GM12873 (cell line): ENCODE measurements at regions not wholly inside any gene's neighbourhood (a gene's known extent, or its start where the extent isn't known, plus 50 kb on each side); places are given as distances from the start of the nearest gene placed in this dataset.

ENCODE experiments used
- TF ChIP-seq, protein P1 (sequence below): IDR thresholded peaks from 2 replicates; pipeline ENCODE4 v1.5.1; 2012; ENCODE audit warnings: low read depth, mild to moderate bottlenecking, moderate library complexity, low read length, control low read depth; ENCODE audit not compliant: insufficient read depth; ENCODE audit errors: missing control alignments

DNA sequence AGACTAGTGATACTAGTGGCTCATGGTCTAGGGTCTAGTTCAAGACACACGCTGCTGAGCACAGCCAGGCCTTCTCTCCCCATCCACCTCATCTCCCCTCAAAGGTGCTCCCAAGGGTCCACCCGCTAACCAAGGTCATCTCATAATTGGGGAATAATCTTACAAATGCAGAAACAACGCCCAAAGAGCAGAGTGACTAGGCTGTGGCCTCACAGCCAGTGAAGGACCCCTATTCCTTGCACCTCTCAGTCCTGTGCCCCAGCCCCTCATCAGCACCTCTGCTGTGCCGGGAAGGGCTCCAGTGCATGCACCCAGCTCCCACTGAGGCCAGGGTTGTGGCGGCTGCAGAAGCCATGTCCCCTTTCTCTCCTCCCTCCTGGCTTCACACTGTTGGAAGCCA is 286.9 kb downstream of the UACA start:
- TF ChIP-seq, protein P1, sequence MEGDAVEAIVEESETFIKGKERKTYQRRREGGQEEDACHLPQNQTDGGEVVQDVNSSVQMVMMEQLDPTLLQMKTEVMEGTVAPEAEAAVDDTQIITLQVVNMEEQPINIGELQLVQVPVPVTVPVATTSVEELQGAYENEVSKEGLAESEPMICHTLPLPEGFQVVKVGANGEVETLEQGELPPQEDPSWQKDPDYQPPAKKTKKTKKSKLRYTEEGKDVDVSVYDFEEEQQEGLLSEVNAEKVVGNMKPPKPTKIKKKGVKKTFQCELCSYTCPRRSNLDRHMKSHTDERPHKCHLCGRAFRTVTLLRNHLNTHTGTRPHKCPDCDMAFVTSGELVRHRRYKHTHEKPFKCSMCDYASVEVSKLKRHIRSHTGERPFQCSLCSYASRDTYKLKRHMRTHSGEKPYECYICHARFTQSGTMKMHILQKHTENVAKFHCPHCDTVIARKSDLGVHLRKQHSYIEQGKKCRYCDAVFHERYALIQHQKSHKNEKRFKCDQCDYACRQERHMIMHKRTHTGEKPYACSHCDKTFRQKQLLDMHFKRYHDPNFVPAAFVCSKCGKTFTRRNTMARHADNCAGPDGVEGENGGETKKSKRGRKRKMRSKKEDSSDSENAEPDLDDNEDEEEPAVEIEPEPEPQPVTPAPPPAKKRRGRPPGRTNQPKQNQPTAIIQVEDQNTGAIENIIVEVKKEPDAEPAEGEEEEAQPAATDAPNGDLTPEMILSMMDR = no peak

DNA sequence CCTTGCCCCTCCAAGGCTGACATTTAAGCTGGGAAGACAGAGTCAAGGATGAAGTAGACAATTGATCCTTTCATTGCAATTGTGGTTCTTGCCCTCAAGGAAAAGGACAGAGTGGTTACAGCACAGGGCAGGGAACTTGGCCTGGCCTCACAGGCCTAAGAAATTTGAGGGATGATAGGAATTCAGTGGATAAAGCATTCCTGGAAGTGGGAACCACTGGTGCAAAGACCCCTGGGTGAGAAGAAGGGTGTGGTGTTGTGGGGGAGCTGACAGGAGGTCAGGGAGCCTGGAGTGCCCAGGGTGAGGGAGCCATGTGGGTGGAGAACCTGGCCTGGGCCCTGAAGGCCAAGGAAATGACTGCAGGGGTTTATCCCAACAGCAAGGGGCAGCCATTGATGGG is 287.4 kb downstream of the UACA start:
- TF ChIP-seq, protein P1 = no peak

DNA sequence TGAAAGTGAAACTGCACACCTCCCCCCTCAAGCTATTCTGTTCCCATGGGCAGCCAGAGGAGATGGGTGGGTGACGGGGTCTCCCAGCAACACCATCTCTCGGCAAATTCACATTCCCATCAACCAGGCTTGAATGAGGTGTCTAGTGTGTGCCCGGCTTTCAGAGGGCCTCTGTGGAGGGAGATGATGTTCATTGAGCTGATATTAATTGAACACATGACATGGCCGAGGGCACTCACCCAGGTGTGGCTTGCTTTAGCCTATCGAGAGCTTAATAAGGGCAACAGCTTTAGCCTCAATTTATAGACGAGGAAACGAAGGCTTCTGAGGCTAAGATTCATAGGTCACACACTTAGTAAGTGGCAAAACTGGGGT is 288.0 kb downstream of the UACA start:
- TF ChIP-seq, protein P1 = no peak

DNA sequence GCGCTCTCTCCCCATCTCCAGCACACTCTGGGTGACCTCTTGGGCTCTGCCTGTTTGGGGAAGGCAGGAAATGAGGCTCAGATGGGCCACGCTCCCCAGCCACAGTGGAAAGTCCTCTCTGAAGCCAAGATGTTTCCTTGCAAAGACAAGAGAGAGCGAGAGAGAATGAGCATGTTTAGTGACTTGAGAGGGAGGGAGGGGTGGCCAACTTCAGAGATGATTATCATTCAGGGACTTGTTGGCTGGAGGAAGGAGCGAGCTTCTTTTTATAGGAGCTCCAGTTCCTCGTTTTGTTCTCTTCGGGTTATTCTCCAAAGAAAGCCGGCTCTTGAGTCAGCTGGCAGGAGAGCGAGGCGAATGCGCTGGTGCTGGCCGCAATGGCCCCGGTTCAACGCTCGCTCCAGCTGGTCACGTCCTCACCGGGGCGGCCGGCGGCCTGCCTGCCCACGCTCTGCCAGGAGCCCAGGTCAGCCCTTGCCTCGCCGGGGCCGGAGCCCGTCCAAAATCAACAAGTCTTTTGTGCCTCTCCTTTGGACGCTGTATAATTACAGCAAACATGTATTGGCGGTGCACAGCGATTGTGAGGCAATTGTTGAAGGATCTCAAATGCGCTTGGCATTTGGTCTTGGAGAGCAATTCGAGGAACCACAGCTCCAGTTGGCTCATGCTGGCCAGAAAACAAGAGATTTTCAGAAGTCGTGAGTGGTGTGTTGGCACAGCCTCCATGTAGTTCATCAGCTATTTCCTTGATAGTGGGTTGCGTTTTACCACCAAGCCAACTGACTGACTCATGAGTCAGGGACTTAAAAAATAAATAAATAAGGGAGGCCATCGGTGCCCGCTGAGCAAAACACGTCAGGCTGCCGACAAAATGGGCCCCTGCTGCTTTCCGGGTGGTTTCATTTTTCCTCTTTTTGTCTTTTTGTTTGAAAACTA is 288.6 kb downstream of the UACA start:
- TF ChIP-seq, protein P1 = no peak

DNA sequence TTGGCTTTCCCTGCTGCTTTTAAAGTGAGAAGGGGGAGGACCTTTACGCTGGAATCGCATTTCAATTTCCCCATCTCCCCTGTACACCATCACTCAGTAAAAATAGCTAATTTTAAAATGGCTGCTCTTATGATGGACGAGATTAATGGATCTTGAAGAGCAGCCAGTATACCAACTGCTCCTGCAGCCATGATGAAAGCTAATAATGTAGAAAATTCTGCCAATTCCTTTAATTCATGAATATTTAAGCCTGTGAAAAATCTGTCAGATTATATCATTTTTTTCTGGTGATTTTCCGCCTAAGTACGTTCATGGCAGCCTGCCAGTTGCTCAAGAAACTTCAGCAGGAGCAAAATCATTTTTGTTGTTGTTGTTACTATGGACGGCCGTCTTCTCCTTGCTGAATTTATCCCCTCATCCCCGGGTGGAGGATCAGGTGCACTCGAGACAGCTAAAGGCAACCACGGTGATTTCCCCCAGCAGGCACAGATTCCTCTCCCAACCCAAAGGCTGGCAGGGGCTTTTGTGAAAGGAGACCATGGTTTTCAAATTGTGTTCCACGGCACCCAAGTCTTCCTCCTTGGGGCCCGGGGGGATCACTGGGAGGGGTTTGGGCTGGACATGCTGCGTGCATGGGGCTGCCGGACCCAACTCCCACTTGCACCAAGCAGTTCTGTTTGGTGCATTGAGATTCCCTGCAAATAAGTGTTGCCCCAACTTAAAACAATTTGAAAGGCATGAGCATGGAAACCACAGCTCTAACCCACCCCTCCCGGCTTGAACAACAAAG is 289.6 kb downstream of the UACA start:
- TF ChIP-seq, protein P1 = no peak

DNA sequence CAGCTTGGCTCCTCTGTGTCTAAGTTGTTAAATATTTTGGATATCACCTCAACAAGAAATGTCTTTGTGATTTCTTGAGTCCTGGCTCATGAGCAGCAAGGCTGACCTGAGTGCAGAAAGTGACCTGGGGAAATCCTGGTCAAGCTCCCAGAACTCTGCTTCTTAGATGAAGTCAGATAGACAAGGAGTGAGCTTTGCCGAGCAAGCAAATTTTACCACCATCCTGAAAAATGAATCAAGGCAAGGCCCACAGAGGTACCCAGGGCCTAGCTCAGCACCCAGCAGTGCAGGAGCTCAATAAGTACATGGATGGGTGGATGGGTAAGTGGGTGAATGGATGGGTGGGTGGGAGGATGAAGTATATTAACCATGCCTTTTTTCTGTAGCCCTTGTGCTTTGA is 291.8 kb downstream of the UACA start:
- TF ChIP-seq, protein P1 = no peak

DNA sequence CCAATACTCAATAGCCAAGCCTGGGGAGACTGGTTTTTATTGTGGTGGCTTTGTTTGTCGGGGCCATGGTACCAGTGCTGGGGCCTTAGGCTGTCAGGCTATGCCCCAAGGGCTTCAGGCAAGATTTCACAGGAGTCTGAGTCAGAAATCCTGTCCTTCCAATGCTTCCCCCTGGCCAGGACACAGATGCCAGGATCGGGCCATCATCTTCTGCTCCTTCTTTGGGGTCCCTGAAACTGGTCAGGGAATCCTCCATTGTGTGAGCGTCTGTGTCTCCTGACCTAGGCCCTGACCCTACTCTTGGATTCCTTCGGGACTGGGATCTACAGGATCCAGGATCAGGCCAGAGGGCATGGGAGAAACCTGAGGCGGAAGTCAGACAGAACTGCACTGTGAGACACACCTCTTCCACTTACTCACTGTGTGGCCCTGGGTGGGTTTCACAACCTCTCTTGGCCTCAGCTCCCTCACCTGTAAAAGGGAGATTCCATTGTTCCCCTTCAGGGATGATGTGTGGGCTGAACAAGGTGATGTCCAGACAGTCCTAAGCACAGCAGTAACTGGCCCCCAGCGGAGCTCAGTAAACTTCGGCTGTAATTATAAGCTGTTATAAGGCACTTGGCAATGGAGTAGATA is 292.7 kb downstream of the UACA start:
- TF ChIP-seq, protein P1 = no peak
